ENCODE measurements at regions not wholly inside any gene's neighbourhood (a gene's known extent, or its start where the extent isn't known, plus 50 kb on each side); places are given as distances from the start of the nearest gene placed in this dataset.

DNA sequence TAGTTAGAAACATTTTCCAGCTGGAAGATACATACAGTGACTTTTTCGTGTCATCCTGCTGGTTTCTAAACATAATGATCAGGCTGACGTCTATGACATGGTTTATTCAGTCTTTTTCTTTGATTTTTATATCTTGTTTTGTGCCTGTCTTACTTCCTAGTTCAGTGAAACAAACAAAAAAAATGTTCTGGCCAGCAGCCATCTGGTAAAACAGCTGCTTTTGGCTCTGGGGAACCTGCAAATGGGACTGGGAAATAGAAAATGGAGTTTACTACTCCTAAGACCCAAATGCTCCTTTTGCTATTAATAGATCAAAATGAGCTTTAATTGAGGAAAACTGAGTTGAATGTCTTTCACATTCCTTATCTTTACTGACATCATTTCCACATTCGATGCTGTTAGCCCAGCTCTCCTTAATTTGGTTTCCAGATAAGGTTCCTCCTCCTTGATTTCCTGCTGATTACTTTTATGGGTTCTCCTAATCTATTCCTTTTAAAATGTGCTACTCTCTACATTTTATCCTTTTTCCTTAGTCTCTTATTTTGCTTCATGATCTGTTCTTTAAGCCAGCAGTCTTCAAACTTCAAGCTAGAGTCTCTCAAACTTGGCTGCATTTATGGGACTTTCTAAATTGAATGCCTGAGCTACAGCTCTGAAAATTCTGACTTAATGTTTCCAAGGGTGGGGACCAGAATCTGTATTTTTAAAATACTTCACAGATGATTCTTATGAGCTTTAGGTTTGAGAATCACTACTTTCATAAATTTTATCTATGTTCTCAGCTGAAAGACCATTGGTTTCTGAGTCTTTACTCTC is 499.5 kb downstream of the ANKRD50 start:
- DNase-seq (ENCODE audit: low read depth, low spot score): no peak

DNA sequence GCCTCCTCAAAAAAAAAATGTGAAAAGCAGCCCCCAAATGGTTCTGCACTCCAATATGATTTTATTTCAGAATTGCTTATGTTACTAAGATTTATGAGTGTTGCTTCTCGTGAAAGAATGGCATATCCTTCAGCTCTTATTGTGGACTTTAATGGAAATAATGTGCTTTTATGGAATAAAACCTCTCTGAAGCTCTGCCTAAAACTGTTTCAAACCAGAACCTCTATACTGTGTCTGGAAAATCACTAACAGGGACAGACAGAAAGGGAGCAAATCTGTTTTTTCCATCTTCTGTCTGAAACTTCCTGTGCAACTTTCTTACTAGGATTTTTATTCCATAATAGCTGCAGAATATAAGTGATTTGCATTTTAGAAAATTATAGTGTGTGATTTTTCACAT is 493.1 kb downstream of the ANKRD50 start:
- DNase-seq (ENCODE audit: low read depth, low spot score): no peak

DNA sequence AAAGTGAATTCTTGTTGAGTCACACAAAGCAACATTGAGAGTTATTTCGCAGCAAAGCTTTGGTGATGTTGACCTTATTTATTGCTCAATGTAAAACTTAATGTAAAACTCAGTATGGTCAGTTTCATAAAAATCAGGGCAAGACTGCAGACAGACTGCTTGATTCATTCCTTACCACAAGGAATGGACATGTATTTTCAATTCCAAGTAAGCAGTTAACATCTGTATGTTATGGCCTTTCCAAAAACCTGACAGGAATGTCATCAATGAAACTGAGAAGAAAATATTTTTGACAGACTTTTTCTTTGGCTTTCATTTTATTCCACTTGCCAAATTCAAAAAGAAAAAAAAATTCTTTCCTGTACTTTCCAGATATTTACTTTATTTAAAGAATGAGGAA is 488.3 kb downstream of the ANKRD50 start:
- DNase-seq (ENCODE audit: low read depth, low spot score): no peak

DNA sequence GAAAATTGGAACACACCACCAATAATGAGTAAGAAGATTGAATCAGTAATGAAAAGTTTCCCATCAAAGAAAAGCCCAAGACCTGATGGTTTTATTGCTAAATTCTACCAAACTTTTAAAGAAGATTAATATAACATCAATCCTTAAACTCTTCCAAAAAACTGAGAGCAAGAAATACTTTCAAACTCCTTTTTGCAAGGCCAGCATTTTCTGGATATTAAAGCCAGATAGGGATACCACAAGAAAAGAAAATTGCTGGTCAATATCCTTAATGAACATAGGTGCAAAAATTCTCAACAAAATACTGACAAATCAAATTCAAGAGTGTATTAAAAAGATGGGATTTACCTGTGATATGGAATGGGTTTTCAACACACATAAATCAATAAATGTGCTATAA is 484.6 kb downstream of the ANKRD50 start:
- no peak for DNase-seq (ENCODE audit: low read depth, low spot score)

DNA sequence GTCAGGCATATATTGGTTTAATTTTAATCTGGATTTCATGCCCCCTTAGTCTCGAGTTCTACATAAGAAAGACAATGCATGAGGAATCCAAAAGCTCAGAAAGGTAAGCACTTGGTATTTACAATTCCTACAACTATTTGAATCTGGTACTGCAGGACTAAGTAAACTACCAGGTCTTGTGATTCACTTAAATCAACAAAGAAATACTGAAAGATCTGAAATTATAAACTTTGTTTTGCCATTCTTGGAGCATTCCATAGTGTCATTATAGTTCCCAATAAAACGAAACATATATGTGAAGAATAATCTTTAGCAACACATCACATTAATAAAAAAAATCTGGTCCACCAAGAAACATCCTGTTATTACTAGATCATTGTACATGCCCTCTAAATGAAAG is 482.3 kb downstream of the ANKRD50 start:
- DNase-seq (ENCODE audit: low read depth, low spot score): no peak

DNA sequence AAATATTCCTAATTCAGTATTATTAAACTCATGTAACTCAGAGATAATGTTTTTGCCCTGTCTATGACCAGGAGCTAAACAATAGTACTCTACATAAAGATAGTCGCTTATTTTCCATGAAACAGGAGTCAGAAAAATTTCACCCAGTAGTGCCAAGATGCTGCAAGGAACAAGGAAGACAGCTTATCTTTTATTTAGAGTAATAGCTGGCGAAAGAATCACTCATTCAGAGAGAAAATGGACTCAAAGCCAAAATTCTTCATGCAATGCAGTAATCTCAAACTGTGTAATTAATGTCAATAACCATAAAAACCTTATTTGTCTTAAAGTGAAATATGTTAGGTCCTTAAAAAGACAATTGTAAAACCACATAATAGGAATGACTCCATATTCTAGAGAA is 477.8 kb downstream of the ANKRD50 start:
- DNase-seq (ENCODE audit: low read depth, low spot score): no peak

DNA sequence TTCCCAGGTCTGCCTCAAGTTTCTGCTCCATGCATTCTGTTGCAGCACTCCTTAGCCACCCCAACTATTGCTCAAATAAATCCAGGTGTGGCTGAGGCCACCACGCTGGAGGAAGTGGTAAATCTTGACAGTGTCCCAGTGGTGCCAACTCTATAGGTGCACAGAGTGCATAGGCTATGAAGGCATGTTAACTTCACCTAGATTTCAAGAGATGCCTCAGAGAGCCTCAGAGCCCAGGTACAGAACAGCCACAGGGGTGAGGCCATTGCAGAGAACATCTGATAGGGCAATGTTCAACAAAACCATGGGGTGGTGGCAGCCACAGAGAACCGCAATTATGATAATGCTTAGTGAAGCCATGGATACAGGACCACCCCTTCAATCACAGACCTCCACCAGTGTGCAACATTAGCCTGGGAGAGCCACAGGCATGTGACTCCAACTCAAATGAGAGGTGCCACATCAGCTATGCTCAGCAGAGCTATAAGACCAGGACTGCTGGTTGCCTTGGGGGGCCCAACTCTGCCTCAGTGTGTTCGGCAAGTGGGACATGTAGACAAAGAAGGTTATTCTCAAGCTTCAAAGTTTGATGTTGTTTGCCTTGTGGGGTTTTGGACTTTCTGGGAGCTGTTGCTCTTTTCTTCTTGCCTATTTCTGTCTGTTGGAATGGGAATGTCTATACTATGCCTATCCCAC is 468.7 kb downstream of the ANKRD50 start:
- DNase-seq (ENCODE audit: low read depth, low spot score): no peak

DNA sequence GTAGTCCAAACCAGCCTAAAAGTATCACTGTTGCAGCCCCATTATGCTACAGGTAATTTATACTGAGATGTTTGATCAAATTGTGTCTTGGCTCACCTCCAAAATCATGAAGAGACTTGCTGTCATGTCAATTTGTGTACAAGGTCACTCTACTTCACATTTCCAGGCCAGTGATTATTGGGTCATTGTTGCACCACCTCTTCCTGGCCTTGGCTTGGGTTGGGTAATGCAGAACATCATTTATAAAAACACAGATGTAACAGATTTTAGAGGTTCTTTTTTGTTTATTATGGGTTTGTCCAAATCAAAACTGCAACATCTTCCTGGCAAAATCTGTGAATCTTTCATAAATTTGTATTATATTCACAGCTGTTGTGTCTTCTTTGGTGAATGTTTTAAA is 459.5 kb downstream of the ANKRD50 start:
- DNase-seq (ENCODE audit: low read depth, low spot score): no peak

DNA sequence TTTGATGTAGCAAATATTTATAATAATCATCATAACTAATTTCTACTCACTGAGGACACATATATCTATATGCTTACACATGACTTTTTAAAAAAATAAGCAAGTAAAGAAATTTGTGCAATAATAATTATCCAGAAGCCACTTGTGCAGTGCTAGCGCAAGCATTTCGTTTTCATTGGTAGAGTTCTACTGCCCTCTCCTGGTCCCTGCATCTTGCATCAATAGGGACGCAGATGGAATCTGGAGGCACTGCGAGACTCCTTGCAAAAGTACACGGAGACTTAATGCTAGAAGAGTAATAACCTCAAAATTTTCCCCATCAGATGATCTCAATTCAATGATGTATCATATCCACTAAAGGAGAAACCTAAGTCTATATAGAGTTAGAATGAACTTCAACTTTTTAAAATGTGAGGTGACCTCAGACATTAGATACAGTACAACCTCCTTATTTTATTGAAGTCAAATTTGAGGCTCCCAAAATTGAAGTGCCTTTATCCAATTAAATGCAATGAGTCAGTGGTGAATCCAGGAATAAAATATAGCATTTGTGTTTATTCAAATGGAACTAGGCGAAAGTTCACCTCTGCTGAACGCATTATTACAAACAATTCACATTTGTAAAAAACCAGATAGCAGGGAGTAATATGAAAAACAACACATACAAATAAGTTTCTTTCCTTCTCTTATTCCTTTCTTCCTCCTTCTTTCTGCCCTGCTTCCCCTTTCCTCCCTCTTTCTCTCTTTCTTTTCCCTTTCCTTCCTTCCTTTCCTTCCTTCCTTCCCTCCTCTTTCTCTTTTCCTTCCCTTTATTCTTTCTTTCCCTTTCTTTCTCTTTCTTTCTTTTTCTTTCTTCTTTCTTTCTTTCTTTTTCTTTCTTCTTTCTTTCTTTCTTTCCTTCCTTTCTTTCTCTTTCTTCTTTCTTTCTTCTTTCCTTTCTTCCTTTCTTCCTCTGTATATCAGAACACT is 450.0 kb downstream of the ANKRD50 start:
- DNase-seq (ENCODE audit: low read depth, low spot score): peak; percentile 72

DNA sequence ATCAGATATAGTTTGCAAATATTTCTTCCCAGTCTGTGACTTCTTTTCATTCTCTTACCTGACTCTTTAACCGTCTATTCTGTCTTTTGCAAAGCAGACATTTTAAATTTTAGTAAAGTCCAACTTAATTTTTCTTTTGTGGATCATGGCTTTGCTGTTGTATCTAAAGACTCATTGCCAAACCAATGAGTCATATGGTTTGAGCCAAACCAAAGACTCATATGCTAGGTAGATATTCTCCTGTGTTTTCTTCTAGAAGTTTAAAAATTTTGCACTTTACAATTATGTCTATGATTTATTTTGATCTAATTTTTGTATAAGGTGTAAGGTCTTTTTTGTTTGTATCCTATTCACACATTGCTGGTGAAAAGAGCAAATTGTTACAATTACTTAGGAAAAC is 446.8 kb downstream of the ANKRD50 start:
- no peak for DNase-seq (ENCODE audit: low read depth, low spot score)

DNA sequence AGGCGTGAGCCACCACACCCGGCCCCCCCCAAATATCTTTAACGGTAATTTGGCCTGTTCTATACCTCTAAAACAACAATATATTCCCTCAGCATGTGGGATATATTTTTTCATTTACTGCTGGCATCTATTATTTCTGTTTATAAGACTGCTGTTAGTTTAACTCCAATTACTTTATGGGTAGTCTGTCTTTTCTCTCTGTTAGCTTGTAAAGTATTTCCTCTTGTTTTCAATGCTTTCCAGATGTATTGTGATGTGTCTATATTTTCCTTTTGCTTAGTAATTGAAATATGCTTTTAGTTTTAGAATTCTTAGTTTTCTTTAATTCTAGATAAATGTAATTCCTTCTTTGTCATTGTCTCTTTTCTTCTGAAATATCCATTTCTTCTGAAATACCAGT is 445.8 kb downstream of the ANKRD50 start:
- no peak for DNase-seq (ENCODE audit: low read depth, low spot score)

DNA sequence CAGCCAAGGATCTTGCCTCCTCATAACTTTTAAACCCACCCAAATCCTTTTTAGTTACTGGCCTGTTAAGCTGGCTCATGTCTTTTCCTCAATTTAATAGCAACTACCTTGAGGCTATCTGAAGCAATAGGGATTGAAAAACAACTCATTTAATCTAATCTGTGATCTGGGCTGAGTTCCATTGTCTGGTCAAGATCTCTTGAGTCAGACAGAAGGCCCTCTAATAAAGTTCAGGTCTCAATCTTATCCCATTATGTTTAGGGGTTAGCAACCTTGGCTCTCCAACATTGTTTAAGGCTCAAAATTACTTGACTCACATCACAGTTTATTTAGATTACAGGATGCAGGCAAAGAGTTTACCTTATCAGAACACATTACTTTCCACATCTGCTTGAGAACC is 436.1 kb downstream of the ANKRD50 start:
- DNase-seq (ENCODE audit: low read depth, low spot score): no peak

DNA sequence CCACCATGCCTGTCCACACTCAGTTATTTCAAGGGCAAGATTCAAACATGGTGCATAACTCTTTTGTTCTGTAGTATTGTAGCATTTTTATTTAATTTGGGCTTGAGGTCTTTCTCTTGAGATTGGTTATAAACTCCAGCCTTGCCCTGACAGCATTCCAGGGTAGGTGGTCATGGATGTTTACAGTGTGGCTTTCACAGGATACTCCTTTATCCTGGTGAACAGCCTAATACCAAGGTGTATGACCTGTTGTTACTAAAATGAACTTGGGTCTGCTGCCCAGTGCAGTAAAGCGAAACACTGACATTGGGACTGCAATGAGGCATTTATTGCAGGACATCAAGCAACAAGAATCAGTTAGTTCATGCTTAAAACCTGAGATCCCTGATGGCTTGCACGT is 434.8 kb downstream of the ANKRD50 start:
- no peak for DNase-seq (ENCODE audit: low read depth, low spot score)

DNA sequence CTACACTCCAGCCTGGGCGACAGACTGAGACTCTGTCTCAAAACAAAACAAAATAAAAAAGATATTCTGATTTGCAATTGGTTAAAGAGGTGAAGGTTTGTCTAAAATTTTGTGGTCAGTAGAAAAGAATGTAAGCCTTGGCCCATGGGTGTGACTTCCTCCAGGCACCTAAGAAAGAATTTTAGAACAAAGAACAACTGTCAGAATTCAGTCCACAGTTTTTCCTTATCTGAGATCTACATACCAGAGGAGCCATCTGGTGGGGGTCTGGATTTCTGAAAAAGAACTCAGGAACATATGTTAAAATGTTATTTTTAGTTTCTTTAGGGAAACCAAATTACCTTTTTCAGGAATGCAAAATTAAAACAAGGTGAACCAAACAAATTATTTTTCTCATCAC is 434.1 kb downstream of the ANKRD50 start:
- no peak for DNase-seq (ENCODE audit: low read depth, low spot score)

DNA sequence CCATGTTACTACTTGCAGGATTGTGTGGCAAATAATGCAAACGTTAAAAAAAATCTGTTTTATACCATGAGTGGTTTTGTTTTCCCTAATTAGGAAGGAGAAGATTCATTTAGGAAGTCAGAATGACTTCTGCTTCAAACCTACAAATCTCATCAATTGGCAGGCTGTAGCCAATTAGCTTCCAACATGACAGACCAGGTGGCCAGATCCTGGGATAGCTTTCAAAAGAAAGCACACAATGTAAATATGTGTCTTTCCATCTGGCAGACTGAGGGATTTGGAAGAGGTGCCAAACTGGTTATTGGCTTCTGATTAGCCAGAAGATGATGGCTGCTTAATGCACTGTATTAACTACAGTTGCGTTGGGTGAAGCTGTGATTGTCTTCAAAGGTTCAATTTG is 432.8 kb downstream of the ANKRD50 start:
- DNase-seq (ENCODE audit: low read depth, low spot score): no peak

DNA sequence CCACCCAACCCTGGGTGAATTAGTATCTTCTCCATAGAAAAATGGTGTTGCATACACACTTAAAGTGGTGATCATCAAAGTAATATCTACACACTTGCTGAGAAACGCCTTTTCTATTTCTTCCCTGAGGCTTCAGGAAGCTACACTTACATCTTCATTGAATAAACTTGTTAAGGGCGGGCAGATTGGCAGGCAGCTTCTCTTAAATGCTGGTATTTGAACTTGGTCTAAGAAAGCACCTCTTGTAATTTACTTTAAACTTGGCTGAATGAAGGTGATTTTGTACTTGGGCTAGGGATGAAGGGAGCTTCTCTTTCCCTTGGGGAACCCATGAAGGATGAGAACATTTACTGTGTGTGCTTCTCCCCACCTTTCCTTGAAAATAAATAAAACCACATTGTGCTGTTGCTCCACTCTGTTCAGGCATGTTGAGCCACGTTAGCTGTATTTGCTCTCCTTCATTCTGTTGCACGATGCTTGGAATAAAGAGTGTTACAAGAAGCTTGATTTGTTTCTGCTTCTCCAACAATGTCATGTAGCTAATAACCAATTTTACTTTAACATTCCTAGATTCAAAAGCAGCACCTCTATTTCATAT is 430.1 kb downstream of the ANKRD50 start:
- no peak for DNase-seq (ENCODE audit: low read depth, low spot score)

DNA sequence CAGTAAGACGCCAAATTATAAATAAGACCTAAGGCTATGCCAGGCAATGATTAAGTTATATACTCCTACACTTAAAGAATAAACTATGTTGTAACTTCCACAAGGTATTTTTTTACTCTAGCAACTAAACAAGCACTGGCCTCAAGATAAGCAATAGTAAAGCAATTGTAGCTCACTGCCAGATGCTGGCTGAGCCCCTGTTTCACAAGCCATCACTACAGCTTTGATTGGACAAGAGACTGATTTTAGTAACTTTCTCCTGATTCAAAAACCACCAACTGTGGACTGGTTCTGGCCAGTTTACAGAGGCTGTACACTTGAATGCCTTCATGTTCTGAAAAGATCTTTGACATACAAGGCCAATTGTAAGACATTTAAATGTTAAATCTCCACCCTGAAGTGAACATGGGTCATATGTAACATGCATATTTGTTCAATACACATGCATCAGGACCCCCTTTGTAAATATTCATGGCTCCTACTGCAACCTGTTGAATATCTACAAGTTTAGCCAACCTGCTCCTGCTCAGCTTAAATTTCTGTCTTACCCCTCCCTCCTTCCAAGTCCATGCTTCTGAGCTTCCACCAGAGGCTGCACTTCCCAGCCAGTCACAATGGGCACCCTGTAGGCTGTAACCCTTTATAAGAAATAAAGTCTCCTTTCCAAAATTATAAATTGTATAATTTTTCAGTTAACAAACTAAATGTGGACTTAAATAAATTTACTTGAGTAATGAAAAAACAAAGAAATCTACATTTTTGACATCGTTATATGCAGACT is 423.6 kb downstream of the ANKRD50 start:
- DNase-seq (ENCODE audit: low read depth, low spot score): no peak

DNA sequence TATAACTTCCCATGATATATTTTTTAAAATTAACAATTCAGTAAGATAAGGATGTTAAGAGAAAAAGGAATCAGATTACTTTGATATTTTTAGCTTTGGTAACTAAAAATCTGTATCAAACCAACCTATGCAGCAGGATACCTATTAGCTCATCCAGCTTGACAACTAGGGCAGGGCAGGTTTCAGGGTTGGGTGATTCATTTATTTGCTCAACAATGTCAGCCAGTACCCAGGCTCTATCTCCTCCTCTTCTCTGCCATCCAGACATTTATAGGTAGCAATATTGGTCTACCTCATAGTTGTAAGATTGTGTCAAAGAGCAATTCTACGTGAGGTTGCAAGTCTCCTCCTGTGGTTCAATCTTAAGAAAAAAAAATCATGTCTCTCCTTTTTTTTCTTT is 421.9 kb downstream of the ANKRD50 start:
- no peak for DNase-seq (ENCODE audit: low read depth, low spot score)

DNA sequence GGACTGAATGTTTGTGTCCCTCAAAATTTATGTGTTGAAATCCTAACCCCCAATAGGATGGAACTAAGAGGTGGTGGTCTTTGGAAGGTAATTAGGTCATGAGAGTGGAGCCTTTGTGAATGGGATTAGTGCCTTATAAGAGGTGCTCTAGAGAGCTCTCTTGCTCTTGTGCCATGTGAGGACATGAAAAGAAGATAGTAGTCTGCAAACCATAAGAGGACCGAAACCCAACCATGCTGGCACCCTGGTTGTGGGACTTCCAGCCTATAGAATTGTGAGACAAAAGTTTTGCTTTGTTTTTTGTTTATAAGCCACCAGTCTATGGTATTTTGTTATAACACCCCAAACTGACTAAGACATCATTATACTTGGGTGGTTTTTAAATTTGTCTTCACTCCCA is 417.1 kb downstream of the ANKRD50 start:
- DNase-seq (ENCODE audit: low read depth, low spot score): no peak

DNA sequence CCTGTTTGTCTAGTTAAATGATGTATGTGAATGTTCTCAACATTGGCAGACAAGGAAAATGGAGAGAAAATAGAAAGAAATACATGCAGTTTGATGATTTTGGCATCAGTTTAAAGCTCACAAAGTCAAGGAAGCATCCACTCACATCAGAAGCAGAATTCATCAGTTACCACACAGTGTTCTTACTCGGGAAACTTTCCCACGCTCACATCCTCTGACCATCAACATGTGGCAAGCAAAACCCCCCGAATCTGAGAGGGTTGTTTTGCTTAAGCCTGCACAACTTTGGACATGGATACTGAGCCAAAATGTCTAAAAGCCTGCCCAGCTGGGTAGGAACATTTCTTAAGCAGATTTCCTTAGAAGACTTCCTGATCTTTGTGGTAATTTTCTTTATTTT is 407.6 kb downstream of the ANKRD50 start:
- peak; percentile 80 for DNase-seq (ENCODE audit: low read depth, low spot score)

DNA sequence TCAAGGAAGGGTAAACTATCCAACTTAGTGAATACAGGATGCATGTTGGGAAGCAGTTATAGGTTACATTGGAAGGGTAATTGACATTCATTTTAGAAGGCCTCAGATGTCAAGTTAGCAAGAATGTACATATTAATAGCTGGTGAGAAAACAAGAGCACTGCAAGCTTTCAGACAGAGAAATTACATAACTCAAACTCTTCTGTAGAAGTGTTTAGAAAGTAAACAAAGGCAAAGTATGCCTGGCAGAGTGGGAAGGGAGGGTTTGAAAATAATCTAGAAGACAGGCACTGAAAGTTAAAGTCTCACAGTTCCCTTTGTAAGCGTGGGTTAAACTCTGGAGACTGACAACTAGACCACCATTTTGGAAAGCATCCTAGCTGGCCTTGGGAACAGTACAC is 406.2 kb downstream of the ANKRD50 start:
- no peak for DNase-seq (ENCODE audit: low read depth, low spot score)

Data from smooth muscle cell of the brain vasculature (primary cell).